ENCODE measurements at regions not wholly inside any gene's neighbourhood (a gene's known extent, or its start where the extent isn't known, plus 50 kb on each side); places are given as distances from the start of the nearest gene placed in this dataset.

DNA sequence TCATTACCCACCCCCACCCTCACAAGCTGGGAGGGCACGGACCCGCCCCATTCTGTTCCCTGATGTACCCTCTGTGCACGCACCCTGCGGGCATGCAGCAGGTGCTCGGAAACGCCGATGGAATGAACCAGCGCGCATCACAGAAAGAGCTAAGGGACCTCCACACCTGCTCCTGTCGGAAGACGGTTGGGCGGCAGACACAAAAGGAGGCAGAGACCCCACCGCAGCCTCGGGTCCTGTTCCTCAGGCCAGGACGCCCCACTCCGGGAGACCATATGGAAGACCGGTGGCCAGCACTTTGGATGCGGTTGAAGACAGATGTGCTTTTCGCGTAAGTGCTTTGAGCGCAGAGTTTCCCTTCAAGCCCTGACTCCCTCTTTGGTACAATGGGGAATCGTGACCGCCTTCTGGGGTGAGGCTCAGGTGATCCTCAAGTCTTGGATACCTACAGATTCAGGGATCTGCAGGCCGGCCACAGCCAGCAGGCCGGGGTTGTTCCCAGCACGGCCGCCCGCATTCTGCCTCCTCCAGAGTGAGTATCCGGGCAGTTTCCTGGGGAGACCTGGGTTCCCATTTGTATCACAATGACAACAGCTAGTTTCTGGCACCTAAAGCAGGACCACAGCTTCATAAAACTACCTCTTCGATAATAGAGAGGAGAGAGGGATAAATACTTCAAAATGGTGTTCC, 123.1 kb downstream of the FOXL1 start:
- TF ChIP-seq SUZ12 (IDR thresholded peaks at IDR 0.05; ENCODE audit: extremely low read depth, insufficient read depth, insufficient read length) (no peak), ZNF274 (IDR thresholded peaks at IDR 0.05; ENCODE audit: low read depth, low read length) (no peak)
